K562 (cell line): ENCODE measurements at regions not wholly inside any gene's neighbourhood (a gene's known extent, or its start where the extent isn't known, plus 50 kb on each side); places are given as distances from the start of the nearest gene placed in this dataset.

Source experiments
- ATAC-seq: fragments of 200-7000 bp; cut with Tn5 transposase; 3 replicates; pipeline ENCODE4 v1.9.1; 2020; ENCODE audit warnings: moderate library complexity
- BruUV-seq: library from RNA; stranded (reverse); fragments of 400-500 nt; replicated peaks from 2 replicates; lab custom pipeline; 2021; lab: Mats Ljungman, UMichigan
- CTCF ChIA-PET: fragments of 300-600 bp; formaldehyde crosslinking; extraction: SDS; loops from one replicate; lab custom pipeline; 2021; ENCODE audit warnings: low intra/inter-chr PET ratio; lab: Yijun Ruan, JAX
- POLR2A ChIA-PET: fragments of 300-600, 350-650 bp; sonication (Branson Sonifier 250); formaldehyde crosslinking; extraction: SDS; loops from one replicate; lab custom pipeline; 2021; ENCODE audit warnings: antibody characterized with exemption, inconsistent platforms; lab: Yijun Ruan, JAX
- DNase-seq, 4 experiments: peaks; one replicate each; pipeline versions ENCODE4 v3.0.0 to v3.0.0-alpha.2; 2011 to 2018; ENCODE audit warnings: low spot score in 3 of 4, mixed read lengths in 3 of 4; ENCODE audit errors: extremely low read depth in 1 of 4
- FAIRE-seq: peaks from 2 replicates; lab custom pipeline; 2011; peaks lifted over from hg19 to GRCh38; lab: Jason Lieb, UNC
- H2AFZ ChIP-seq: 2 replicates; pipeline ENCODE4 v1.6.0; 2011; ENCODE audit warnings: low read depth, low read length, control low read depth, inconsistent platforms
- H3K27ac ChIP-seq: fragments of 200-600 bp; 3 replicates; pipeline ENCODE4 v1.8.0; 2011; ENCODE audit warnings: low read depth, mild to moderate bottlenecking, control low read depth, inconsistent platforms, low read length, moderate library complexity, mixed read lengths; ENCODE audit errors: extremely low read depth
- H3K27me3 ChIP-seq, 2 experiments: fragments of 300-600 bp in 1 of 2; 2 replicates in 1 of 2; 3 replicates in 1 of 2; pipeline versions ENCODE4 v1.6.0 to v1.8.0; 2011; ENCODE audit warnings: inconsistent platforms in 2 of 2, low read length in 2 of 2, mild to moderate bottlenecking in 1 of 2, mixed read lengths in 1 of 2, moderate library complexity in 1 of 2; ENCODE audit not compliant: control insufficient read depth in 2 of 2, insufficient read depth in 2 of 2
- H3K36me3 ChIP-seq: fragments of 300-600 bp; 3 replicates; pipeline ENCODE4 v1.8.0; 2011; ENCODE audit warnings: mild to moderate bottlenecking, low read length, inconsistent platforms; ENCODE audit not compliant: control insufficient read depth, insufficient read depth
- H3K4me1 ChIP-seq, 2 experiments: fragments of 200-600 bp in 1 of 2; replicated peaks in 1 of 2; 2 replicates in 1 of 2; 3 replicates in 1 of 2; pipeline versions ENCODE4 v1.5.1 to v1.8.0; 2011; ENCODE audit warnings: inconsistent platforms in 2 of 2, low read length in 2 of 2, mild to moderate bottlenecking in 1 of 2, mixed read lengths in 1 of 2, moderate library complexity in 1 of 2; ENCODE audit not compliant: control insufficient read depth in 2 of 2, insufficient read depth in 2 of 2
- H3K4me2 ChIP-seq: 2 replicates; pipeline ENCODE4 v1.6.1; 2011; ENCODE audit warnings: low read length, control low read depth, inconsistent platforms, mixed read lengths; ENCODE audit not compliant: insufficient read depth
- H3K4me3 ChIP-seq: fragments of 200-600 bp; sonication (generic), shearing (Covaris generic); 2 replicates; pipeline ENCODE4 v1.5.1; 2016; ENCODE audit warnings: control low read depth, inconsistent platforms
- H3K79me2 ChIP-seq: fragments of 200-600 bp; 3 replicates; pipeline ENCODE4 v1.8.0; 2011; ENCODE audit warnings: low read length, inconsistent platforms; ENCODE audit not compliant: control insufficient read depth, insufficient read depth
- H3K9ac ChIP-seq, 2 experiments: 2 replicates each; pipeline versions ENCODE4 v1.6.0 to v1.6.1; 2011; ENCODE audit warnings: low read depth in 2 of 2, low read length in 2 of 2, control low read depth in 1 of 2, inconsistent platforms in 1 of 2, mild to moderate bottlenecking in 1 of 2, mixed read lengths in 1 of 2; ENCODE audit not compliant: insufficient read depth in 1 of 2
- H3K9me1 ChIP-seq: one replicate; pipeline ENCODE4 v1.6.0; 2011; ENCODE audit warnings: inconsistent platforms, mild to moderate bottlenecking, low read length, moderate library complexity; ENCODE audit not compliant: control insufficient read depth, insufficient read depth
- H3K9me3 ChIP-seq: replicated peaks from 2 replicates; pipeline ENCODE4 v1.5.1; 2011; ENCODE audit warnings: low read depth, low read length, inconsistent platforms; ENCODE audit not compliant: control insufficient read depth, insufficient read depth
- H4K20me1 ChIP-seq: replicated peaks from 2 replicates; pipeline ENCODE4 v1.6.1; 2011; ENCODE audit warnings: low read length, inconsistent platforms, mixed read lengths; ENCODE audit not compliant: control insufficient read depth, insufficient read depth
- EP400 ChIP-seq: fragments of 450-650 bp; IDR thresholded peaks from 2 replicates; pipeline ENCODE4 v1.6.1; 2017; ENCODE audit warnings: antibody characterized with exemption, mild to moderate bottlenecking, moderate library complexity
- ERF ChIP-seq: fragments of 450-650 bp; formaldehyde crosslinking; IDR thresholded peaks from 2 replicates; pipeline ENCODE4 v1.4.0; 2020; ENCODE audit warnings: mild to moderate bottlenecking, mixed read lengths
- HMG20A ChIP-seq: fragments of 450-650 bp; formaldehyde crosslinking; conservative IDR thresholded peaks from 2 replicates; pipeline ENCODE4 v1.4.0; 2020; ENCODE audit warnings: mild to moderate bottlenecking, mixed read lengths
- MTF1 ChIP-seq: fragments of 250-450 bp; sonication (Bioruptor Pico); IDR thresholded peaks from 2 replicates; pipeline ENCODE4 v1.9.0; 2021; ENCODE audit warnings: moderate library complexity, mild to moderate bottlenecking, inconsistent platforms, borderline replicate concordance
- NELFE ChIP-seq: IDR thresholded peaks from 2 replicates; pipeline ENCODE4 v1.6.1; 2011; ENCODE audit warnings: mild to moderate bottlenecking; ENCODE audit not compliant: insufficient read depth, insufficient read length
- NEUROD1 ChIP-seq: fragments of 150-350 bp; IDR thresholded peaks from 2 replicates; pipeline ENCODE4 v1.6.1; 2014; ENCODE audit warnings: borderline replicate concordance, low read length, low read depth; ENCODE audit not compliant: partially characterized antibody
- PHF8 ChIP-seq: fragments of 200-600 bp; sonication (generic); IDR thresholded peaks from 2 replicates; pipeline ENCODE4 v1.6.1; 2012; ENCODE audit warnings: mixed run types, mild to moderate bottlenecking, inconsistent platforms, low read length, moderate library complexity, borderline replicate concordance
- ZC3H11A ChIP-seq: IDR thresholded peaks from 2 replicates; pipeline ENCODE4 v1.6.1; 2012; ENCODE audit warnings: low read depth, low read length, improper control_type of control experiment
- WGBS: fragments of 100-300 bp; shearing (Covaris generic); methylation state at CpG from one replicate; pipeline ENCODE4 v1.1.6; 2016; ENCODE audit warnings: low coverage, mixed read lengths; ENCODE audit not compliant: insufficient coverage; ENCODE audit errors: missing lambda C conversion rate; 5-methylcytosine and 5-hydroxymethylcytosine counted together
- in situ Hi-C: fragments of 300-500 bp; cut with MboI; formaldehyde crosslinking; loops from 4 replicates; pipeline ENCODE4 v1.15.0; 2018; ENCODE audit warnings: inconsistent platforms, mixed read lengths
- intact Hi-C: fragments of 100-400 bp; cut with micrococcal nuclease; formaldehyde crosslinking; loops from 2 replicates; pipeline ENCODE4 v1.14.2; 2022
- TF ChIP-seq, protein P1 (sequence below): fragments of 450-650 bp; IDR thresholded peaks from 2 replicates; pipeline ENCODE4 v1.6.1; 2016; ENCODE audit warnings: missing biosample characterization, missing genetic modification characterization
- TF ChIP-seq, protein P2 (sequence below), 2 experiments: fragments of 450-650 bp; IDR thresholded peaks; 2 replicates each; pipeline ENCODE4 v1.6.1; 2016; ENCODE audit warnings: mild to moderate bottlenecking in 2 of 2, borderline replicate concordance in 1 of 2, low read depth in 1 of 2, moderate library complexity in 1 of 2

- H3K9me1 ChIP-seq, result no peaks in the 10 kb centered on the region
- BruUV-seq, result no TSS peak
- FAIRE-seq, result no peak
- in situ Hi-C loops, result no loop called here
- H3K9me3 ChIP-seq, result no peaks in the 10 kb centered on the region
- no peak overlapping the region for H3K4me3 ChIP-seq
- TF ChIP-seq, protein P1, sequence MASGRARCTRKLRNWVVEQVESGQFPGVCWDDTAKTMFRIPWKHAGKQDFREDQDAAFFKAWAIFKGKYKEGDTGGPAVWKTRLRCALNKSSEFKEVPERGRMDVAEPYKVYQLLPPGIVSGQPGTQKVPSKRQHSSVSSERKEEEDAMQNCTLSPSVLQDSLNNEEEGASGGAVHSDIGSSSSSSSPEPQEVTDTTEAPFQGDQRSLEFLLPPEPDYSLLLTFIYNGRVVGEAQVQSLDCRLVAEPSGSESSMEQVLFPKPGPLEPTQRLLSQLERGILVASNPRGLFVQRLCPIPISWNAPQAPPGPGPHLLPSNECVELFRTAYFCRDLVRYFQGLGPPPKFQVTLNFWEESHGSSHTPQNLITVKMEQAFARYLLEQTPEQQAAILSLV (tag), result no peak
- TF ChIP-seq HMG20A (CRISPR knock-in tag) (no peak), PHF8 (no peak), NEUROD1 (no peak), ERF (CRISPR knock-in tag) (no peak), EP400 (no peak), MTF1 (CRISPR knock-in tag) (no peak), NELFE (no peak), ZC3H11A (no peak)
- TF ChIP-seq, protein P2, sequence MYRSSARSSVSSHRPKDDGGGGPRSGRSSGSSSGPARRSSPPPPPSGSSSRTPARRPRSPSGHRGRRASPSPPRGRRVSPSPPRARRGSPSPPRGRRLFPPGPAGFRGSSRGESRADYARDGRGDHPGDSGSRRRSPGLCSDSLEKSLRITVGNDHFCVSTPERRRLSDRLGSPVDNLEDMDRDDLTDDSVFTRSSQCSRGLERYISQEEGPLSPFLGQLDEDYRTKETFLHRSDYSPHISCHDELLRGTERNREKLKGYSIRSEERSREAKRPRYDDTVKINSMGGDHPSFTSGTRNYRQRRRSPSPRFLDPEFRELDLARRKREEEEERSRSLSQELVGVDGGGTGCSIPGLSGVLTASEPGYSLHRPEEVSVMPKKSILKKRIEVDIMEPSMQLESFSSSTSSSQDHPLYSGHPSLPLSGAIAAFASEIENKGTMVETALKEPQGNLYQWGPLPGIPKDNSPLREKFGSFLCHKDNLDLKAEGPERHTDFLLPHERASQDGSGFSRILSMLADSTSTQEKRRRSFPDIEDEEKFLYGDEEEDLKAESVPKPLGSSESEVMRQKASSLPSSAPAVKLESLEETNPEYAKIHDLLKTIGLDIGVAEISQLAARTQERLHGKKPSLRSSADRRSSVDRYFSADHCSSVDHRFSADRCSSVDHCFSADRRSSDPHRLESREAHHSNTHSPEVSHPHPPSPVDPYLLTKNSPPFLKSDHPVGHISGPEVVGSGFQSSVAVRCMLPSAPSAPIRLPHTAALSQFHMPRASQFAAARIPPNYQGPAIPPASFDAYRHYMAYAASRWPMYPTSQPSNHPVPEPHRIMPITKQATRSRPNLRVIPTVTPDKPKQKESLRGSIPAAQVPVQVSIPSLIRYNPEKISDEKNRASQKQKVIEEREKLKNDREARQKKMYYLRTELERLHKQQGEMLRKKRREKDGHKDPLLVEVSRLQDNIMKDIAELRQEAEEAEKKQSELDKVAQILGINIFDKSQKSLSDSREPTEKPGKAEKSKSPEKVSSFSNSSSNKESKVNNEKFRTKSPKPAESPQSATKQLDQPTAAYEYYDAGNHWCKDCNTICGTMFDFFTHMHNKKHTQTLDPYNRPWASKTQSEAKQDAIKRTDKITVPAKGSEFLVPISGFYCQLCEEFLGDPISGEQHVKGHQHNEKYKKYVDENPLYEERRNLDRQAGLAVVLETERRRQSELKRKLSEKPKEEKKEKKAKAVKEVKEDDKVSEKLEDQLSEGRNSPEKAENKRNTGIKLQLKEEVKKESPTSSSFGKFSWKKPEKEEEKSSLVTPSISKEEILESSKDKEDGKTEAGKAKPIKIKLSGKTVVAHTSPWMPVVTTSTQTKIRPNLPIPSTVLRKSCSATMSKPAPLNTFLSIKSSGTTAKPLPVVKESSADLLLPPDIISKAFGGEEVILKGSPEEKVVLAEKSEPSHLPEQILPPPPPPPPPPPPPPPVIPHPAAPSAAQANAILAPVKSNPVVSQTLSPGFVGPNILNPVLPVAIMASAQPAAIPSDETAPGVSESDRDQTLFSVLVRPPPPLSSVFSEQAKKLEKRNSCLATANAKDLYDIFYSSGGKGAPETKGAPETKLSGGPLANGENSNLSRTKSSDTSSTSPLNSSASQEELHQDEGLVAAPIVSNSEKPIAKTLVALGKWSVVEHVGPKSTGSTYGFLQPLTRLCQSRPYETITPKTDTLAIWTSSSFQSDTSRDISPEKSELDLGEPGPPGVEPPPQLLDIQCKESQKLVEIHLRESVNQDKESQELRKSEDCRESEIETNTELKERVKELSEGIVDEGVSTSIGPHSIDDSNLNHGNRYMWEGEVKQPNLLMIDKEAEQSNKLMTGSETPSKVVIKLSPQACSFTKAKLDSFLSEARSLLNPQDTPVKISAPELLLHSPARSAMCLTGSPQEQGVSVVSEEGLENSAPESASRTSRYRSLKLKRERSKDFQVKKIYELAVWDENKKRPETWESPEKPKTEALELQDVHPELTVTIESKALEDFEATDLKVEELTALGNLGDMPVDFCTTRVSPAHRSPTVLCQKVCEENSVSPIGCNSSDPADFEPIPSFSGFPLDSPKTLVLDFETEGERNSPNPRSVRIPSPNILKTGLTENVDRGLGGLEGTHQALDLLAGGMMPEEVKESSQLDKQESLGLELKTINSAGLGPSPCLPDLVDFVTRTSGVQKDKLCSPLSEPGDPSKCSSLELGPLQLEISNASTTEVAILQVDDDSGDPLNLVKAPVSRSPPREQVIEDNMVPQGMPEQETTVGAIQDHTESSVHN (IDR thresholded peaks at IDR 0.05; ENCODE audit: borderline replicate concordance in 1 of 2, low read depth in 1 of 2), result no peak
- TF ChIP-seq, all 486 proteins: peak for 0
- 1% methylated on average over 5 of the region's 5 CpGs for WGBS
- Histone ChIP-seq H2AFZ (no peak overlapping the region), H3K4me2 (no peak overlapping the region), H4K20me1 (no peaks in the 10 kb centered on the region), H3K27me3 (peaks cover 15 to 31% of the 10 kb centered on the region in 2 experiments), H3K9ac (no peak overlapping the region), H3K79me2 (no peaks in the 10 kb centered on the region), H3K36me3 (no peaks in the 10 kb centered on the region), H3K27ac (no peak overlapping the region), H3K4me1 (no peaks in the 10 kb centered on the region)
- CTCF ChIA-PET, result no interaction called here
- intact Hi-C loops, result no loop called here
- DNase-seq, result no peak
- ATAC-seq, result no peak
- POLR2A ChIA-PET, result interaction anchor here (0.7 to 2.4 kb wide), 2 partner anchors 10 to 546 kb away, joined by 3 to 13 read pairs; no protein-coding TSS in a partner anchor
Measured at GRCh38 chr18:10170375-10170774, 256.6 kb downstream of the VAPA start.
